HL-60 (cell line): ENCODE measurements at regions not wholly inside any gene's neighbourhood (a gene's known extent, or its start where the extent isn't known, plus 50 kb on each side); places are given as distances from the start of the nearest gene placed in this dataset.

ENCODE experiments used
- DNase-seq, 2 experiments: peaks; one replicate each; pipeline ENCODE4 v3.0.0-alpha.2; 2010 to 2020; ENCODE audit warnings: low read depth in 1 of 2, low spot score in 1 of 2
- H3K27ac ChIP-seq: fragments of 250-450 bp; sonication (Bioruptor Pico); replicated peaks from 2 replicates; pipeline ENCODE4 v1.5.1; 2020; ENCODE audit warnings: mild to moderate bottlenecking, moderate library complexity
- H3K27me3 ChIP-seq: fragments of 250-450 bp; sonication (Bioruptor Pico); 2 replicates; pipeline ENCODE4 v1.5.1; 2021; ENCODE audit warnings: mild to moderate bottlenecking, moderate library complexity; ENCODE audit not compliant: insufficient read depth, poor library complexity, severe bottlenecking
- H3K4me3 ChIP-seq: replicated peaks from 2 replicates; pipeline ENCODE4 v1.5.1; 2011; ENCODE audit warnings: mild to moderate bottlenecking, control low read depth, low read length; ENCODE audit not compliant: insufficient read depth
- GABPA ChIP-seq: IDR thresholded peaks from 2 replicates; pipeline ENCODE4 v1.6.1; 2012; ENCODE audit warnings: low read depth
- POLR2AphosphoS5 ChIP-seq: IDR thresholded peaks from 2 replicates; pipeline ENCODE4 v1.6.1; 2012; ENCODE audit warnings: low read depth
- SPI1 ChIP-seq: IDR thresholded peaks from 2 replicates; pipeline ENCODE4 v1.6.1; 2012; ENCODE audit warnings: low read depth, mild to moderate bottlenecking, borderline replicate concordance
- TF ChIP-seq, protein P1 (sequence below): IDR thresholded peaks from one replicate; pipeline ENCODE4 v1.5.1; 2011; ENCODE audit warnings: low read length, control low read depth, inconsistent platforms; ENCODE audit not compliant: insufficient read depth
- TF ChIP-seq, protein P2 (sequence below): IDR thresholded peaks from 2 replicates; pipeline ENCODE4 v1.6.1; 2012; ENCODE audit warnings: low read depth; ENCODE audit not compliant: insufficient replicate concordance

DNA sequence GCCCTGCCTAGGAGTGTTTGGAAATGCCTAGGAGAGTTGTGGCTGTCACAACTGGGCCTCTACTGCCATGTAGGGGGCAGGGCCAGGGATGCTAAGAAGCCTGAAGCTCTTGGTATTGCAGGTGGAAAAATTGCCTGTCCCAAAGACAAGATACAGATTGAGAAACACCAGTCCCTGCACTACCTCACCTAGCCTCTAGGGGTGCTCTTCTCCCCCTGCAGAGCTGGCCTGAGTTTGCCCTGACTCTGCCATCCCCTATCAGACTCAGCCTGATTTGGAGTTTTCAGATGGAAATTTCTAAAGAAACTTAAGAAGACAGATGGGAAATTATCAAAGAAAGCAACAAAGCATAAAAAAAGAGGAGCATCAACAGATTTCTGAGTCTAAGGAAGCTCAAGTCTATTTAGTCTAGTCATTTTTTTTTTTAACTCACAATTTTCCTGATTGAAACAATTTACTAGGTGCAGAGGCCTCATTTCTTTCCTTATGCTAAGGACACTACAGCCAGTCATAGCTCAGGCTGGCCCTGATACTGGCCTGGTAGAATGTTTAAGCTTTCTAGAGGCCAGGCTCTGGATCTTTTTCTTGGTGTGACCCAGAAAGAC, 61.4 kb upstream of the LRRN2 start:
- no peaks in the 10 kb centered on the region for H3K27me3 ChIP-seq
- TF ChIP-seq POLR2AphosphoS5, result no peak
- TF ChIP-seq SPI1, result no peak
- TF ChIP-seq, protein P1, sequence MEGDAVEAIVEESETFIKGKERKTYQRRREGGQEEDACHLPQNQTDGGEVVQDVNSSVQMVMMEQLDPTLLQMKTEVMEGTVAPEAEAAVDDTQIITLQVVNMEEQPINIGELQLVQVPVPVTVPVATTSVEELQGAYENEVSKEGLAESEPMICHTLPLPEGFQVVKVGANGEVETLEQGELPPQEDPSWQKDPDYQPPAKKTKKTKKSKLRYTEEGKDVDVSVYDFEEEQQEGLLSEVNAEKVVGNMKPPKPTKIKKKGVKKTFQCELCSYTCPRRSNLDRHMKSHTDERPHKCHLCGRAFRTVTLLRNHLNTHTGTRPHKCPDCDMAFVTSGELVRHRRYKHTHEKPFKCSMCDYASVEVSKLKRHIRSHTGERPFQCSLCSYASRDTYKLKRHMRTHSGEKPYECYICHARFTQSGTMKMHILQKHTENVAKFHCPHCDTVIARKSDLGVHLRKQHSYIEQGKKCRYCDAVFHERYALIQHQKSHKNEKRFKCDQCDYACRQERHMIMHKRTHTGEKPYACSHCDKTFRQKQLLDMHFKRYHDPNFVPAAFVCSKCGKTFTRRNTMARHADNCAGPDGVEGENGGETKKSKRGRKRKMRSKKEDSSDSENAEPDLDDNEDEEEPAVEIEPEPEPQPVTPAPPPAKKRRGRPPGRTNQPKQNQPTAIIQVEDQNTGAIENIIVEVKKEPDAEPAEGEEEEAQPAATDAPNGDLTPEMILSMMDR, result peak; percentile 96
- no peak for TF ChIP-seq GABPA
- TF ChIP-seq, protein P2, sequence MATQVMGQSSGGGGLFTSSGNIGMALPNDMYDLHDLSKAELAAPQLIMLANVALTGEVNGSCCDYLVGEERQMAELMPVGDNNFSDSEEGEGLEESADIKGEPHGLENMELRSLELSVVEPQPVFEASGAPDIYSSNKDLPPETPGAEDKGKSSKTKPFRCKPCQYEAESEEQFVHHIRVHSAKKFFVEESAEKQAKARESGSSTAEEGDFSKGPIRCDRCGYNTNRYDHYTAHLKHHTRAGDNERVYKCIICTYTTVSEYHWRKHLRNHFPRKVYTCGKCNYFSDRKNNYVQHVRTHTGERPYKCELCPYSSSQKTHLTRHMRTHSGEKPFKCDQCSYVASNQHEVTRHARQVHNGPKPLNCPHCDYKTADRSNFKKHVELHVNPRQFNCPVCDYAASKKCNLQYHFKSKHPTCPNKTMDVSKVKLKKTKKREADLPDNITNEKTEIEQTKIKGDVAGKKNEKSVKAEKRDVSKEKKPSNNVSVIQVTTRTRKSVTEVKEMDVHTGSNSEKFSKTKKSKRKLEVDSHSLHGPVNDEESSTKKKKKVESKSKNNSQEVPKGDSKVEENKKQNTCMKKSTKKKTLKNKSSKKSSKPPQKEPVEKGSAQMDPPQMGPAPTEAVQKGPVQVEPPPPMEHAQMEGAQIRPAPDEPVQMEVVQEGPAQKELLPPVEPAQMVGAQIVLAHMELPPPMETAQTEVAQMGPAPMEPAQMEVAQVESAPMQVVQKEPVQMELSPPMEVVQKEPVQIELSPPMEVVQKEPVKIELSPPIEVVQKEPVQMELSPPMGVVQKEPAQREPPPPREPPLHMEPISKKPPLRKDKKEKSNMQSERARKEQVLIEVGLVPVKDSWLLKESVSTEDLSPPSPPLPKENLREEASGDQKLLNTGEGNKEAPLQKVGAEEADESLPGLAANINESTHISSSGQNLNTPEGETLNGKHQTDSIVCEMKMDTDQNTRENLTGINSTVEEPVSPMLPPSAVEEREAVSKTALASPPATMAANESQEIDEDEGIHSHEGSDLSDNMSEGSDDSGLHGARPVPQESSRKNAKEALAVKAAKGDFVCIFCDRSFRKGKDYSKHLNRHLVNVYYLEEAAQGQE, result no peak
- peak; percentile 20 to 37 for DNase-seq

DNA sequence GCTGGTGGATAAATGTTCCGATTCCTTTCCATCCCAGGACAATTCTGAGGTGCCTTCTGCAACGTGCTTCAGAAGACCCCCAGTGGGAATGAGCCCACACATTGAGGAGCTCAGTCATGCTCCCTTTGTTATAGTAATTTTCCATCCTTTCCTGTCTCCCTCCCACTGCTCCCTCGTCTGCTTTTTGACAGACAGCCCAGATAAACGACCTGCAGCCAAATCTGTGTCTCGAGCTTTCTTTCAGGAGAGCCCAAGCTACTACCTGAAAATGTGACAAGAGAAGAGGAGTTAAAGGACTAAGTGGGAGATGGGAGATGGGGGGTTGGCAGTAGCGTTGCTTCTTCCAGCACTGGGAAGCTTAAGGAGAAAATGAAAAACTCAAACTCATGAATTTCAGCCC, 65.9 kb upstream of the LRRN2 start:
- DNase-seq, result no peak
- TF ChIP-seq GABPA (no peak), POLR2AphosphoS5 (no peak), SPI1 (no peak)
- TF ChIP-seq, protein P2, result no peak
- TF ChIP-seq, protein P1, result no peak

More for the DNA sequence above, 61.4 kb upstream of the LRRN2 start:
- no peak overlapping the region for H3K4me3 ChIP-seq
- H3K27ac ChIP-seq, result no peak overlapping the region

DNA sequence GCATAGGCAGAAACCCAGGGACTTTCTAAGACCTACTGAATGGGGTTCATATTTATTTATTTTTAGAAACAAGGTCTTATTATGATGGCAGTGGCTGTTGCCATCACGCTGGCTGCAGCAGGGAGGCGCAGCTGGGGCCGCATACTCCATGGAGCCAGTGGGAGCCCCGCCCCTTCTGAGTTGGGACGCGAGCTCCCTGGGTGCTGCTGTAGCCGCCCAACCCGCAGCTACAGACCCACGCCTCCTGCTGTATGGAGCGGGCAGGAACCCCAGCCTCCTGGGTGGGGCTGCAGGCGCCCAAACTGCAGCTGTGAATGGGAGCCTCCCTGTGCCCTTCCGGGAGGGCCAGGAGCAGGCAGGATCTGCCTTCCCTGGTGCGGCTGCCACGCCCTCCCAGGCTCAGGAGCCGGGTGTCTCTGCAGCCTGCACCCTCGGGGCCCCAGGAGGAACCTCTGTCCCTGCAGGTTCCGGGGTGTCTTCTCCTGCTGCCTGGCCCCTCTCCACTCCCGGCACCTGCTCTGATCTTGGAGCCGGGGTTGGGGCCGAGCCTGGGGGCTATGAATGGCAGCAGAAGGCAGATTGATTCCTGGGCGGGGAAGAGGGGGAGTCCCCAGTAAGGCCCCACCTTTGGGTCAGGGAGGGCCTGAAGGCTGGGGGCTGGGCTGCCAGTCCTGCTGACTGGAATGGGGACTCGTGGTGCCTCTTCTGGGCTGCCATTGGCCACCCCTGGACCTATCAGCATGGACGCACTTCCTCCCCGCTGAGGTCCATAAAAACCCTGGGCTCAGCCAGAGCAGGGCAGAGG, 66.5 kb upstream of the LRRN2 start:
- no peak overlapping the region for H3K27ac ChIP-seq
- DNase-seq, result no peak
- TF ChIP-seq, protein P2, result no peak
- TF ChIP-seq SPI1 (no peak), GABPA (no peak), POLR2AphosphoS5 (no peak)
- TF ChIP-seq, protein P1, result no peak
- no peaks in the 10 kb centered on the region for H3K27me3 ChIP-seq
- no peak overlapping the region for H3K4me3 ChIP-seq

More for the DNA sequence above, 65.9 kb upstream of the LRRN2 start:
- Histone ChIP-seq H3K27me3 (no peaks in the 10 kb centered on the region), H3K27ac (no peak overlapping the region), H3K4me3 (no peak overlapping the region)
